Fibroblast of lung (primary cell): ENCODE measurements at regions not wholly inside any gene's neighbourhood (a gene's known extent, or its start where the extent isn't known, plus 50 kb on each side); places are given as distances from the start of the nearest gene placed in this dataset.

Experiments used
- DNase-seq, 2 donors: peaks; one replicate each; pipeline versions ENCODE4 v3.0.0 to v3.0.0-alpha.2; 2010; ENCODE audit warnings: low read depth in 2 of 2
- H2AFZ ChIP-seq: 2 replicates; pipeline ENCODE4 v1.5.1; 2012; ENCODE audit warnings: low read length, control low read depth, inconsistent platforms
- H3K27ac ChIP-seq: 2 replicates; pipeline ENCODE4 v1.5.1; 2011; ENCODE audit warnings: low read length, control low read depth; ENCODE audit not compliant: insufficient read depth
- H3K27me3 ChIP-seq: 2 replicates; pipeline ENCODE4 v1.5.1; 2011; ENCODE audit warnings: mild to moderate bottlenecking, low read length; ENCODE audit not compliant: control insufficient read depth, insufficient read depth
- H3K36me3 ChIP-seq: 2 replicates; pipeline ENCODE4 v1.5.1; 2011; ENCODE audit warnings: low read length; ENCODE audit not compliant: control insufficient read depth, insufficient read depth
- H3K4me1 ChIP-seq: 2 replicates; pipeline ENCODE4 v1.5.1; 2011; ENCODE audit warnings: low read length; ENCODE audit not compliant: control insufficient read depth, insufficient read depth; ENCODE audit errors: extremely low read depth
- H3K4me2 ChIP-seq: 2 replicates; pipeline ENCODE4 v1.5.1; 2011; ENCODE audit warnings: low read length, control low read depth; ENCODE audit not compliant: insufficient read depth; ENCODE audit errors: extremely low read depth
- H3K4me3 ChIP-seq, 4 experiments: fragments of 200-600 bp in 1 of 4; sonication (generic) in 1 of 4; replicated peaks in 1 of 4; 2 replicates each; pipeline ENCODE4 v1.5.1; 2011 to 2016; ENCODE audit warnings: low read length in 4 of 4, low read depth in 3 of 4, mild to moderate bottlenecking in 3 of 4, control low read depth in 2 of 4, inconsistent platforms in 1 of 4, mixed read lengths in 1 of 4; ENCODE audit not compliant: insufficient read depth in 1 of 4; ENCODE audit errors: control extremely low read depth in 1 of 4
- H3K79me2 ChIP-seq: 2 replicates; pipeline ENCODE4 v1.5.1; 2012; ENCODE audit warnings: mild to moderate bottlenecking, low read length, inconsistent platforms; ENCODE audit not compliant: control insufficient read depth, insufficient read depth
- H3K9ac ChIP-seq: 2 replicates; pipeline ENCODE4 v1.5.1; 2011; ENCODE audit warnings: mild to moderate bottlenecking, low read length, control low read depth; ENCODE audit not compliant: insufficient read depth
- H3K9me3 ChIP-seq: 2 replicates; pipeline ENCODE4 v1.5.1; 2012; ENCODE audit warnings: low read depth, low read length; ENCODE audit not compliant: control insufficient read depth, insufficient read depth
- H4K20me1 ChIP-seq: 2 replicates; pipeline ENCODE4 v1.5.1; 2011; ENCODE audit warnings: low read length; ENCODE audit not compliant: control insufficient read depth, insufficient read depth; ENCODE audit errors: extremely low read depth
- EZH2 ChIP-seq: IDR thresholded peaks from 2 replicates; pipeline ENCODE4 v1.5.1; 2012; ENCODE audit warnings: low read length, control low read depth, mild to moderate bottlenecking; ENCODE audit errors: missing control alignments
- TF ChIP-seq, protein P1 (sequence below), 2 donors: IDR thresholded peaks in 1 of 2; conservative IDR thresholded peaks in 1 of 2; 1 replicate in 1 of 2; 2 replicates in 1 of 2; pipeline ENCODE4 v1.5.1; 2011 to 2012; ENCODE audit warnings: low read length in 2 of 2, control low read depth in 1 of 2, inconsistent platforms in 1 of 2, low read depth in 1 of 2, mild to moderate bottlenecking in 1 of 2

DNA sequence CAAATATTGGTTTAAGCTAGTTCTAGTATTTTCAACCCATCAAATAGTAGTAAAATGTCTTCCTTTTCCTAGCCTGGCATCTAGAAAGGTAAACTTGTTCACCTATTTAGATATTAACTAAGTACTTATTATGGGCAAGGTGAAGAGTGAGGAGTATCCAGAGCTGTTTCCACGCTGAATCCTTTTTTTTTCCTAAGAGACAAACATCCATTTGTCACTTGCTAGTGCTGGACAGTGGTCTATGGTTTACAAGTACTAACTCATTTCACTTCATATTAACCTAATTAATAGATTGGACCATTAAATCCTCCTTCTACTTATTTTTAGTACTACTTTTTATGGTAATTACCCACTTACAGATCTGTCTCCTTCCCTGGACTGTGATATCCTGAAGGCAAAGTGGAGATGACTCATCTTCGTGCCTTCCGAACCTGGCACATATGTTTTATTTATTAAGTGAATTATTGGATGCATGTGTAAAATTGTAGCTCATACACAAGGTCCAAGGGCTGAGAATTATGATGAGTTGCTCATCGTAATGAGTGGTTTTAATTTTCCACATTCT is 159.6 kb upstream of the IGFBP3 start:
- H3K79me2 ChIP-seq = no peaks in the 10 kb centered on the region
- H3K36me3 ChIP-seq = no peaks in the 10 kb centered on the region
- no peak overlapping the region for H3K4me3 ChIP-seq
- no peak overlapping the region for H3K27ac ChIP-seq
- DNase-seq = no peak
- H3K9ac ChIP-seq = no peak overlapping the region
- no peaks in the 10 kb centered on the region for H3K4me1 ChIP-seq
- no peaks in the 10 kb centered on the region for H3K27me3 ChIP-seq
- H3K4me2 ChIP-seq = no peak overlapping the region
- no peak for TF ChIP-seq EZH2
- TF ChIP-seq, protein P1, sequence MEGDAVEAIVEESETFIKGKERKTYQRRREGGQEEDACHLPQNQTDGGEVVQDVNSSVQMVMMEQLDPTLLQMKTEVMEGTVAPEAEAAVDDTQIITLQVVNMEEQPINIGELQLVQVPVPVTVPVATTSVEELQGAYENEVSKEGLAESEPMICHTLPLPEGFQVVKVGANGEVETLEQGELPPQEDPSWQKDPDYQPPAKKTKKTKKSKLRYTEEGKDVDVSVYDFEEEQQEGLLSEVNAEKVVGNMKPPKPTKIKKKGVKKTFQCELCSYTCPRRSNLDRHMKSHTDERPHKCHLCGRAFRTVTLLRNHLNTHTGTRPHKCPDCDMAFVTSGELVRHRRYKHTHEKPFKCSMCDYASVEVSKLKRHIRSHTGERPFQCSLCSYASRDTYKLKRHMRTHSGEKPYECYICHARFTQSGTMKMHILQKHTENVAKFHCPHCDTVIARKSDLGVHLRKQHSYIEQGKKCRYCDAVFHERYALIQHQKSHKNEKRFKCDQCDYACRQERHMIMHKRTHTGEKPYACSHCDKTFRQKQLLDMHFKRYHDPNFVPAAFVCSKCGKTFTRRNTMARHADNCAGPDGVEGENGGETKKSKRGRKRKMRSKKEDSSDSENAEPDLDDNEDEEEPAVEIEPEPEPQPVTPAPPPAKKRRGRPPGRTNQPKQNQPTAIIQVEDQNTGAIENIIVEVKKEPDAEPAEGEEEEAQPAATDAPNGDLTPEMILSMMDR (conservative IDR thresholded peaks at IDR 0.05 in 1 of 2, IDR thresholded peaks at IDR 0.05 in 1 of 2; ENCODE audit: low read depth in 1 of 2, low read length in 2 of 2) = no peak
- H3K9me3 ChIP-seq = no peaks in the 10 kb centered on the region
- no peak overlapping the region for H2AFZ ChIP-seq
- no peaks in the 10 kb centered on the region for H4K20me1 ChIP-seq

DNA sequence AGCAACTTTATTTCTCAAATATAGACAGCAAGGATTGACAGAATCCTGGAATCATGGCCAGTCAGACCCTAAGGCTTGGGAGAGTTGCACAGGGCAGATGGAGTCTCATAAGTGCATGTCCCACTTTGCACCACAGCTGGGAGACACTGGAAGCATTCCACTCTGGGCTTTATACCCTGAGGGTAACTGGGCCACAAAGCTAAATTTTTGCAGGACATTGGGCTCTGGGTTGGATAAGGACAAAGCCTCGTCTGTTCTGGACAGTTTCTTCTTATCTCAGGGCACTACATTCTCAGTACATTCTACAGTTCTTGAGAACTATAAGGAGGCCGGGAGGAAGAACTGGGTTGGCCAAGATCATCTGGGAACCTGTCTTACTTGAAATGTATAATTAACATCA is 158.3 kb upstream of the IGFBP3 start:
- Histone ChIP-seq H3K79me2 (no peaks in the 10 kb centered on the region), H3K27me3 (no peaks in the 10 kb centered on the region), H4K20me1 (no peaks in the 10 kb centered on the region), H3K4me2 (no peak overlapping the region), H3K27ac (no peak overlapping the region), H3K4me1 (no peaks in the 10 kb centered on the region), H3K36me3 (no peaks in the 10 kb centered on the region), H3K4me3 (no peak overlapping the region), H3K9me3 (no peaks in the 10 kb centered on the region), H2AFZ (no peak overlapping the region), H3K9ac (no peak overlapping the region)
- DNase-seq = no peak
- TF ChIP-seq, protein P1 (conservative IDR thresholded peaks at IDR 0.05 in 1 of 2, IDR thresholded peaks at IDR 0.05 in 1 of 2; ENCODE audit: low read depth in 1 of 2, low read length in 2 of 2) = no peak
- TF ChIP-seq EZH2 = no peak

DNA sequence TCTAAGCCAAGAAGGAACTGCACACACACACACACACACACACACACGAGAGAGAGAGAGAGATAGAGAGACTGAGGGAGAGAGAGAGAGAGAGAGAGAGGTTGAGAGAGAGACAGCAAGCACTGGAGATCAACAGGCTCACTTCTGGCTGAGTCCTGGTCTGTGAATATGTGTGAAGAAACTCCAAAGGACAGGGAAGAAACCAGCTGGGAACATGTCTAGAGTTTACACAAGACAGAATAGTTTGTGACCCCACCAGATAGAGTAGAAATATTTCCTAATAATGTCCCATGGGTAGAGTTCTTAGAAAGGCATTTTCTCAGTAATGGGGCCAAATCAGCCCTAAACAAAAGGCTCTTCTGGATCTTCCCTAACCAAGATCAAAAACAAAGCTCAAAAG is 155.5 kb upstream of the IGFBP3 start:
- Histone ChIP-seq H3K4me2 (no peak overlapping the region), H4K20me1 (no peaks in the 10 kb centered on the region), H3K36me3 (no peaks in the 10 kb centered on the region), H3K9ac (no peak overlapping the region), H3K27me3 (no peaks in the 10 kb centered on the region), H3K4me3 (no peak overlapping the region), H3K79me2 (no peaks in the 10 kb centered on the region), H2AFZ (no peak overlapping the region), H3K9me3 (no peaks in the 10 kb centered on the region), H3K4me1 (no peaks in the 10 kb centered on the region), H3K27ac (no peak overlapping the region)
- no peak for DNase-seq
- TF ChIP-seq EZH2 = no peak
- TF ChIP-seq, protein P1 (conservative IDR thresholded peaks at IDR 0.05 in 1 of 2, IDR thresholded peaks at IDR 0.05 in 1 of 2; ENCODE audit: low read depth in 1 of 2, low read length in 2 of 2) = no peak
